ENCODE measurements at regions not wholly inside any gene's neighbourhood (a gene's known extent, or its start where the extent isn't known, plus 50 kb on each side); places are given as distances from the start of the nearest gene placed in this dataset.

DNA sequence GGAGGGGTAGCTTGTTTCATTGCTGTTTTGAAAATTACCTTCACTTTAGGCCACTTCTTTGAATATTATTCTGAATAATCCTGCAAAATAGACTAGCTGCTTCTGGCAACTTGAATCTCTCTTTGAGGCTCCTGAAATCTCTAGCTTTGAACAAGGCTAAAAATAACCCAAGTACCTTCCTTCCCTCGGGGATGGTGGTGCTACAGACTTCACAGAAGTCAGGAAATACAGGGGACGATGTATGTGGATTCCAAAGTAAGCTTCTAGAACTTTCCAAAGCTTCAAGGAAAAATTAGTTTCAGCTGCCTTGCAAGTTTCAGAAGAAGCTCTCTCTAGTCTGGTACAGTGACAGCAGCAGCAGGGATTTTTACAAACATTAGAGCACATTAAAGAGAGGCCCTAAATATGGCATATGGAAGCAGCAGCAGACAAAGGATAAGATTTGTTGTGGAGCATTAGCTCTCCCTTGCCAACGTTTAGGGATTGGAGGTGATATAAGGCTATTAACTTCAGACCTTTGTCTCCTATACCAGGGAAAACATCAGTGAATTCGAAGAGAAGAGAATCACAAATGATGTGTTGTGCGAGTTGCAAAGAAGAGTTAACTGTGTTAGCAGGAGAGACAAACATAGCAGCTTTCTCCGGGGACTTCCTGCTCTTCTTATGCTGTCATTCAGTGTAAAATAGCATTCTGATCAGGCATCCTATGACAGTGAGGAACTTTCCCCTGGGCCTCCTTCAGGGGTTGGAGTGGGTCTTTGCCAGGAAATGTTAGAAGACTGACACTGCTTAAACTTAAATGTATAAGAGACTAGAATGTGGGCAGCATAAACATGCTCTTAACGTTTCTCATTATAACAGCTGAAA, 783.0 kb upstream of the ARPP21 start:
- H3K4me3 Mint-ChIP-seq: no peak overlapping the region
- H3K4me1 Mint-ChIP-seq (ENCODE audit: low read depth): no peaks in the 10 kb centered on the region
- peaks cover 37% of the 10 kb centered on the region for H3K9me3 Mint-ChIP-seq
- TF ChIP-seq, protein P1, sequence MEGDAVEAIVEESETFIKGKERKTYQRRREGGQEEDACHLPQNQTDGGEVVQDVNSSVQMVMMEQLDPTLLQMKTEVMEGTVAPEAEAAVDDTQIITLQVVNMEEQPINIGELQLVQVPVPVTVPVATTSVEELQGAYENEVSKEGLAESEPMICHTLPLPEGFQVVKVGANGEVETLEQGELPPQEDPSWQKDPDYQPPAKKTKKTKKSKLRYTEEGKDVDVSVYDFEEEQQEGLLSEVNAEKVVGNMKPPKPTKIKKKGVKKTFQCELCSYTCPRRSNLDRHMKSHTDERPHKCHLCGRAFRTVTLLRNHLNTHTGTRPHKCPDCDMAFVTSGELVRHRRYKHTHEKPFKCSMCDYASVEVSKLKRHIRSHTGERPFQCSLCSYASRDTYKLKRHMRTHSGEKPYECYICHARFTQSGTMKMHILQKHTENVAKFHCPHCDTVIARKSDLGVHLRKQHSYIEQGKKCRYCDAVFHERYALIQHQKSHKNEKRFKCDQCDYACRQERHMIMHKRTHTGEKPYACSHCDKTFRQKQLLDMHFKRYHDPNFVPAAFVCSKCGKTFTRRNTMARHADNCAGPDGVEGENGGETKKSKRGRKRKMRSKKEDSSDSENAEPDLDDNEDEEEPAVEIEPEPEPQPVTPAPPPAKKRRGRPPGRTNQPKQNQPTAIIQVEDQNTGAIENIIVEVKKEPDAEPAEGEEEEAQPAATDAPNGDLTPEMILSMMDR (IDR thresholded peaks at IDR 0.05): no peak
- no peaks in the 10 kb centered on the region for H3K27me3 Mint-ChIP-seq (ENCODE audit: insufficient read depth)
- no peak overlapping the region for H3K27ac Mint-ChIP-seq
- no peak for DNase-seq
- H3K36me3 Mint-ChIP-seq (ENCODE audit: low read depth): no peaks in the 10 kb centered on the region

DNA sequence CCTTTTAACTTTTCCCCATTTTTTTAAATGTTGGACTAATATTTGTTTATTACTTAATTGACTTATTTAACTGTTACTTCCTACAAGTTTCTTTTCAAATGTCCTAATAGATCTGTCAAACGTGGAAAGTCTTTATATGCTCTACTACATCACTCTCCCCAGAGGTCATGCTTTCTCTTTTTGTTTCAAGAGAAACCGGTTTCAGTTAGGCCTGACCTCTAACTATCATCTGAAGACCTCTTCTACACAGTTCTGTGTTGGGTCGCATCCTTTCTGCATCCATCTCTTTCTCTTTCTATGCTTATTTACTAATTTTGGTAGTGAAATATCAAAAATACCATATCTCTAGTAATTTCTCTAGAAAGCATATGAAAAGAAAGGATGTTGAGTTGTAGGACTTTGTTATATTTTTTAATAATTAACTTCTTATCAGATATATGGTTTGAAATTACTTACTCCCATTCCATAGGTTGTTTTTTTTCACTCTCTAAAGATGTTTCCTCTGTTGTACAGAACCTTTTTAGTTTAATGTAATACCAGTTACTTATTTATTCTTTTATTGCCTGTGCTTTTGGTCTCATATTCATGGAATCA, 781.2 kb upstream of the ARPP21 start:
- no peaks in the 10 kb centered on the region for H3K4me1 Mint-ChIP-seq (ENCODE audit: low read depth)
- no peak overlapping the region for H3K4me3 Mint-ChIP-seq
- TF ChIP-seq, protein P1 (IDR thresholded peaks at IDR 0.05): no peak
- no peaks in the 10 kb centered on the region for H3K36me3 Mint-ChIP-seq (ENCODE audit: low read depth)
- no peak overlapping the region for H3K27ac Mint-ChIP-seq
- DNase-seq: no peak
- H3K9me3 Mint-ChIP-seq: peaks cover 36% of the 10 kb centered on the region
- H3K27me3 Mint-ChIP-seq (ENCODE audit: insufficient read depth): no peaks in the 10 kb centered on the region

GRCh38 chr3:34859746-34860145, 779.6 kb upstream of the ARPP21 start:
- TF ChIP-seq, protein P1 (IDR thresholded peaks at IDR 0.05): no peak
- DNase-seq: no peak
- no peaks in the 10 kb centered on the region for H3K4me1 Mint-ChIP-seq (ENCODE audit: low read depth)
- no peaks in the 10 kb centered on the region for H3K27me3 Mint-ChIP-seq (ENCODE audit: insufficient read depth)
- H3K36me3 Mint-ChIP-seq (ENCODE audit: low read depth): no peaks in the 10 kb centered on the region
- H3K27ac Mint-ChIP-seq: no peak overlapping the region
- peaks cover 32% of the 10 kb centered on the region for H3K9me3 Mint-ChIP-seq
- no peak overlapping the region for H3K4me3 Mint-ChIP-seq

GRCh38 chr3:34862456-34862855, 776.9 kb upstream of the ARPP21 start:
- TF ChIP-seq, protein P1 (IDR thresholded peaks at IDR 0.05): no peak
- Mint-ChIP-seq H3K27ac (no peak overlapping the region), H3K4me3 (no peak overlapping the region), H3K4me1 (ENCODE audit: low read depth) (no peaks in the 10 kb centered on the region), H3K36me3 (ENCODE audit: low read depth) (no peaks in the 10 kb centered on the region), H3K27me3 (ENCODE audit: insufficient read depth) (no peaks in the 10 kb centered on the region), H3K9me3 (peaks cover 34% of the 10 kb centered on the region)
- DNase-seq: no peak

- H3K36me3 Mint-ChIP-seq (ENCODE audit: low read depth): no peaks in the 10 kb centered on the region
- peaks cover 35% of the 10 kb centered on the region for H3K9me3 Mint-ChIP-seq
- no peak overlapping the region for H3K27ac Mint-ChIP-seq
- no peaks in the 10 kb centered on the region for H3K27me3 Mint-ChIP-seq (ENCODE audit: insufficient read depth)
- no peak overlapping the region for H3K4me3 Mint-ChIP-seq
- no peak for DNase-seq
- TF ChIP-seq, protein P1 (IDR thresholded peaks at IDR 0.05): no peak
- no peaks in the 10 kb centered on the region for H3K4me1 Mint-ChIP-seq (ENCODE audit: low read depth)
Measured at GRCh38 chr3:34863485-34863884, 775.8 kb upstream of the ARPP21 start.
